PC-9 (cell line): ENCODE measurements at regions not wholly inside any gene's neighbourhood (a gene's known extent, or its start where the extent isn't known, plus 50 kb on each side); places are given as distances from the start of the nearest gene placed in this dataset.

Experiments
- CTCF ChIP-seq: fragments of 200-600 bp; sonication (generic); conservative IDR thresholded peaks from 2 replicates; pipeline ENCODE4 v1.6.1; 2017; ENCODE audit warnings: mixed run types, antibody characterized with exemption, mild to moderate bottlenecking, moderate library complexity
- EZH2 ChIP-seq: fragments of 200-600 bp; sonication (generic); IDR thresholded peaks from 2 replicates; pipeline ENCODE4 v1.8.0; 2017; ENCODE audit warnings: antibody characterized with exemption, low read depth

- TF ChIP-seq CTCF, result no peak
- TF ChIP-seq EZH2, result no peak
Observed at GRCh38 chr15:48062148-48062872, 58.5 kb upstream of the SLC24A5 start.
